GM20431 (cell line): ENCODE measurements at regions not wholly inside any gene's neighbourhood (a gene's known extent, or its start where the extent isn't known, plus 50 kb on each side); places are given as distances from the start of the nearest gene placed in this dataset.

Experiments used
- in situ Hi-C: fragments of 300-500 bp; cut with MseI, MboI; formaldehyde crosslinking; loops from one replicate; pipeline ENCODE4 v1.15.0; 2020; ENCODE audit warnings: low sequenced_read_pairs; ENCODE audit not compliant: unreplicated experiment

GRCh38 chr13:26968431-26969341, 202.9 kb downstream of the USP12 start:
- in situ Hi-C loops, result loop anchor here (25.0 kb wide), 2 partner anchors 844 to 1019 kb away; partner anchors contain the start of gene URAD

GRCh38 chr13:26967119-26968038, 204.2 kb downstream of the USP12 start:
- in situ Hi-C loops, result loop anchor here (25.0 kb wide), 2 partner anchors 845 to 1020 kb away; partner anchors contain the start of gene URAD

GRCh38 chr13:26966701-26967080, 204.9 kb downstream of the USP12 start:
- in situ Hi-C loops, result loop anchor here (25.0 kb wide), 2 partner anchors 846 to 1021 kb away; partner anchors contain the start of gene URAD

- in situ Hi-C loops, result loop anchor here (25.0 kb wide), 2 partner anchors 846 to 1021 kb away; partner anchors contain the start of gene URAD
Observed at GRCh38 chr13:26965952-26966700, 205.5 kb downstream of the USP12 start.

GRCh38 chr13:26964278-26965250, 204.0 kb upstream of the GPR12 start:
- in situ Hi-C loops, result loop anchor here (25.0 kb wide), 2 partner anchors 848 to 1023 kb away; partner anchors contain the start of gene URAD

GRCh38 chr13:26962671-26963070, 202.1 kb upstream of the GPR12 start:
- in situ Hi-C loops, result loop anchor here (25.0 kb wide), 2 partner anchors 850 to 1025 kb away; partner anchors contain the start of gene URAD

GRCh38 chr13:26961890-26962615, 201.5 kb upstream of the GPR12 start:
- in situ Hi-C loops, result loop anchor here (25.0 kb wide), 2 partner anchors 850 to 1025 kb away; partner anchors contain the start of gene URAD

- in situ Hi-C loops, result loop anchor here (25.0 kb wide), 2 partner anchors 855 to 1030 kb away; partner anchors contain the start of gene URAD
Observed at GRCh38 chr13:26957182-26957581, 196.6 kb upstream of the GPR12 start.

- in situ Hi-C loops, result loop anchor here (25.0 kb wide), 2 partner anchors 856 to 1031 kb away; partner anchors contain the start of gene URAD
Observed at GRCh38 chr13:26956522-26957142, 196.0 kb upstream of the GPR12 start.

- in situ Hi-C loops, result loop anchor here (25.0 kb wide), 2 partner anchors 857 to 1032 kb away; partner anchors contain the start of gene URAD
Observed at GRCh38 chr13:26954976-26955375, 194.4 kb upstream of the GPR12 start.

- in situ Hi-C loops, result loop anchor here (25.0 kb wide), 2 partner anchors 859 to 1034 kb away; partner anchors contain the start of gene URAD
Observed at GRCh38 chr13:26953291-26953690, 192.7 kb upstream of the GPR12 start.

- in situ Hi-C loops, result loop anchor here (25.0 kb wide), 2 partner anchors 860 to 1035 kb away; partner anchors contain the start of gene URAD
Observed at GRCh38 chr13:26952551-26953143, 192.1 kb upstream of the GPR12 start.

GRCh38 chr13:26951581-26952177, 191.1 kb upstream of the GPR12 start:
- in situ Hi-C loops, result loop anchor here (25.0 kb wide), 2 partner anchors 861 to 1036 kb away; partner anchors contain the start of gene URAD

- in situ Hi-C loops, result loop anchor here (25.0 kb wide), 2 partner anchors 861 to 1036 kb away; partner anchors contain the start of gene URAD
Observed at GRCh38 chr13:26950968-26951367, 190.4 kb upstream of the GPR12 start.

GRCh38 chr13:26950546-26950945, 190.0 kb upstream of the GPR12 start:
- in situ Hi-C loops, result loop anchor here (25.0 kb wide), 2 partner anchors 862 to 1037 kb away; partner anchors contain the start of gene URAD
